LNCaP clone FGC (cell line): ENCODE measurements at regions not wholly inside any gene's neighbourhood (a gene's known extent, or its start where the extent isn't known, plus 50 kb on each side); places are given as distances from the start of the nearest gene placed in this dataset.

ENCODE experiments used
- DNase-seq: peaks from one replicate; pipeline ENCODE4 v3.0.0-alpha.2; 2011; ENCODE audit warnings: low read depth
- H3K4me3 ChIP-seq: 2 replicates; pipeline ENCODE4 v1.5.1; 2011; ENCODE audit warnings: mild to moderate bottlenecking, low read depth, low read length, control low read depth
- CTCF ChIP-seq: IDR thresholded peaks from 2 replicates; pipeline ENCODE4 v1.5.1; 2012; ENCODE audit warnings: mild to moderate bottlenecking; ENCODE audit not compliant: control insufficient read depth, insufficient read depth; ENCODE audit errors: extremely low read depth

- DNase-seq = no peak
Measured at GRCh38 chr7:86925221-86925620, 134.2 kb downstream of the ELAPOR2 start.

GRCh38 chr7:86923527-86923926 lies 135.9 kb downstream of the ELAPOR2 start:
- DNase-seq = no peak
- TF ChIP-seq CTCF = no peak
- H3K4me3 ChIP-seq = no peak overlapping the region

More at GRCh38 chr7:86925221-86925620, 134.2 kb downstream of the ELAPOR2 start:
- TF ChIP-seq CTCF = no peak
- H3K4me3 ChIP-seq = no peak overlapping the region

GRCh38 chr7:86920154-86920553 lies 139.3 kb downstream of the ELAPOR2 start:
- DNase-seq = no peak
- no peak for TF ChIP-seq CTCF
- no peak overlapping the region for H3K4me3 ChIP-seq

GRCh38 chr7:86918245-86918644 lies 141.2 kb downstream of the ELAPOR2 start:
- no peak for DNase-seq
- H3K4me3 ChIP-seq = no peak overlapping the region
- no peak for TF ChIP-seq CTCF

- H3K4me3 ChIP-seq = no peak overlapping the region
- no peak for TF ChIP-seq CTCF
- DNase-seq = no peak
Measured at GRCh38 chr7:86916277-86916825, 143.1 kb downstream of the ELAPOR2 start.

DNA sequence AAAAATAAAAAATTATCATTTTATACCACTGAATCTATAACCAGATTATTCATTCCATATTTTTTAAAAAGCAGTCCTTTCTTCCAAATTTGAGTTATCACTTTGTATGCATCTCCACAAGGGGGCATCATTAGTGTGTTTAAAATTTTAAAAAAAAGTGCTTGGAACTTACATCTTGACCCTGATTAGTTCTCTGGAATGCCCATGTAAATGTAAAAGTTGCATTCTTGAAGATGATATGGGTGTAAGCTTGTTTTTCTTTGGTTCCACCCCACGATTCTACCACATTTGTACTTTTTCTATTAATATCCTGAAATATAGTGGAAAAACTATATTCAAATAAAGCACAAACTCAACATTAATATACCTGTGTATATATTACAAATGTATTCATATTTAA lies 144.9 kb downstream of the ELAPOR2 start:
- DNase-seq = no peak
- TF ChIP-seq CTCF = peak; percentile 45
- H3K4me3 ChIP-seq = no peak overlapping the region
